Liver (tissue), 3 donors: ENCODE measurements at regions not wholly inside any gene's neighbourhood (a gene's known extent, or its start where the extent isn't known, plus 50 kb on each side); places are given as distances from the start of the nearest gene placed in this dataset.

Experiments
- SP1 ChIP-seq: IDR thresholded peaks from 2 replicates; pipeline ENCODE4 v1.6.1; 2018; ENCODE audit warnings: antibody characterized with exemption, mild to moderate bottlenecking
- TF ChIP-seq, protein P1 (sequence below): fragments of 150-350 bp; IDR thresholded peaks from 2 replicates; pipeline ENCODE4 v1.5.1; 2017; ENCODE audit warnings: improper control_type of control experiment, low read depth, low read length; ENCODE audit not compliant: missing input control
- donor health status: healthy.
- donor health status: healthy.

DNA sequence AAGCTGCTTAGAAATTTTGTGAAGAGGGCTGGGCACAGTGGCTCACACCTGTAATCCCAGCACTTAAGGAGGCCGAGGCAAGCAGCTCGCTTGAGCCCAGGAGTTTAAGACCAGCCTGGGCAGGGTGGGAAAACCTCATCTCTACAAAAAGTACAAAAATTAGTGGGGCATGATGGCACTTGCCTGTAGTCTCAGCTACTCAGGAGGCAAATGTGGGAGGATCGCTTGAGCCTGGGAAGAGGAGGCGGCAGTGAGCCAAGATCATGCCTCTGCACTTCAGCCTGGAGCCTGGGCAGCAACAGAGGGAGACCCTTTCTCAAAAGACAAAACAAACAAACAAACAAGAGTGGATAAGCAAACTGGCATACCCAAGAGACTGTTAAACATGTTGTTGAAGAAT lies 308.3 kb upstream of the ADGRB3 start:
- TF ChIP-seq, protein P1, sequence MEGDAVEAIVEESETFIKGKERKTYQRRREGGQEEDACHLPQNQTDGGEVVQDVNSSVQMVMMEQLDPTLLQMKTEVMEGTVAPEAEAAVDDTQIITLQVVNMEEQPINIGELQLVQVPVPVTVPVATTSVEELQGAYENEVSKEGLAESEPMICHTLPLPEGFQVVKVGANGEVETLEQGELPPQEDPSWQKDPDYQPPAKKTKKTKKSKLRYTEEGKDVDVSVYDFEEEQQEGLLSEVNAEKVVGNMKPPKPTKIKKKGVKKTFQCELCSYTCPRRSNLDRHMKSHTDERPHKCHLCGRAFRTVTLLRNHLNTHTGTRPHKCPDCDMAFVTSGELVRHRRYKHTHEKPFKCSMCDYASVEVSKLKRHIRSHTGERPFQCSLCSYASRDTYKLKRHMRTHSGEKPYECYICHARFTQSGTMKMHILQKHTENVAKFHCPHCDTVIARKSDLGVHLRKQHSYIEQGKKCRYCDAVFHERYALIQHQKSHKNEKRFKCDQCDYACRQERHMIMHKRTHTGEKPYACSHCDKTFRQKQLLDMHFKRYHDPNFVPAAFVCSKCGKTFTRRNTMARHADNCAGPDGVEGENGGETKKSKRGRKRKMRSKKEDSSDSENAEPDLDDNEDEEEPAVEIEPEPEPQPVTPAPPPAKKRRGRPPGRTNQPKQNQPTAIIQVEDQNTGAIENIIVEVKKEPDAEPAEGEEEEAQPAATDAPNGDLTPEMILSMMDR, result no peak
- TF ChIP-seq SP1, result no peak
